ENCODE measurements at regions not wholly inside any gene's neighbourhood (a gene's known extent, or its start where the extent isn't known, plus 50 kb on each side); places are given as distances from the start of the nearest gene placed in this dataset.

DNA sequence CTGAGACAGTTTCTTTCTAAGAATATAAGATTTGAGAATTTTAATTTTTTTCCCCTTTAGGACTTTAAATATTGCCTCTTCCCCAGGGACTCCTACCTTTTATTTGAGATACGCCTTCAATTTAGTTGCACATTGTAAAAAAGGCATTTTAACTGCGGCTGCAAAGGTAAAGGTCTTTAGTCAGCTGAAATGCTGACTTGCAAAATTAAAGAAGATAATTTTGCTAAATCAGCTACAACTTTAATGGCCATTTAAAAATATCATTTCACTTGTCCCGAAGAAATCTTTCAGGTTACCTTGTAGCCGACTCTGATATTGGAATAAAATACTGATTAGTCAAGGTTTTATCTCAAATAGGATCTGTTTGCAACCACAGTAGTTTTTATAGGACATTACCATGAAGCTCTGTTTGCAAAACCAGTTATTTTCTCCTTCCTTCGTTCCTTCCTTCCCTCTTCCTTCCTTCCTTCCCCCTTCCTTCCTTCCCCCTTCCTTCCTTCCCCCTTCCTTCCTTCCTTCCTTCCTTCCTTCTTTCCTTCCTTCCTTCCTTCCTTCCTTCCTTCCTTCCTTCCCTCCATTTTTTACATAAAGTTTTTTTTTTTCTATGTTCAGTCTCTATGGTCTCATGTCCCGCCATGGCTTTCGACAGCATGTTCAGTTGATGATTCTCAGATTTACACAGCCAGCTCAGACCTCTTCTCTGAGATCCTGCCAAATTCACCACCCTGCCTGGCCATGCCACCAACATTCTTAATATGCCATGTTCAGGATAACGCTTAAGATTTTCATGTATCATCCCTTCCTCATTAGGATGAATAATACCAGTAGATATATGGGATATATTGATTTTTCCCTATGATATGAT lies 405.4 kb upstream of the PRKX start:
- H3K27me3 ChIP-seq: no peaks in the 10 kb centered on the region
- no peak overlapping the region for H3K4me3 ChIP-seq
- H3K27ac ChIP-seq (replicated peaks in 1 of 4): no peak overlapping the region
- no peaks in the 10 kb centered on the region for H3K36me3 ChIP-seq
- no peaks in the 10 kb centered on the region for H3K4me1 ChIP-seq
- 91% methylated on average over 8 of the region's 8 CpGs for WGBS
- TF ChIP-seq, protein P1, sequence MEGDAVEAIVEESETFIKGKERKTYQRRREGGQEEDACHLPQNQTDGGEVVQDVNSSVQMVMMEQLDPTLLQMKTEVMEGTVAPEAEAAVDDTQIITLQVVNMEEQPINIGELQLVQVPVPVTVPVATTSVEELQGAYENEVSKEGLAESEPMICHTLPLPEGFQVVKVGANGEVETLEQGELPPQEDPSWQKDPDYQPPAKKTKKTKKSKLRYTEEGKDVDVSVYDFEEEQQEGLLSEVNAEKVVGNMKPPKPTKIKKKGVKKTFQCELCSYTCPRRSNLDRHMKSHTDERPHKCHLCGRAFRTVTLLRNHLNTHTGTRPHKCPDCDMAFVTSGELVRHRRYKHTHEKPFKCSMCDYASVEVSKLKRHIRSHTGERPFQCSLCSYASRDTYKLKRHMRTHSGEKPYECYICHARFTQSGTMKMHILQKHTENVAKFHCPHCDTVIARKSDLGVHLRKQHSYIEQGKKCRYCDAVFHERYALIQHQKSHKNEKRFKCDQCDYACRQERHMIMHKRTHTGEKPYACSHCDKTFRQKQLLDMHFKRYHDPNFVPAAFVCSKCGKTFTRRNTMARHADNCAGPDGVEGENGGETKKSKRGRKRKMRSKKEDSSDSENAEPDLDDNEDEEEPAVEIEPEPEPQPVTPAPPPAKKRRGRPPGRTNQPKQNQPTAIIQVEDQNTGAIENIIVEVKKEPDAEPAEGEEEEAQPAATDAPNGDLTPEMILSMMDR (IDR thresholded peaks at IDR 0.05): no peak
- no peak for TF ChIP-seq EP300 (IDR thresholded peaks at IDR 0.05)
- no peaks in the 10 kb centered on the region for H3K9me3 ChIP-seq
- no peak for DNase-seq (ENCODE audit: extremely low spot score)
- intact Hi-C loops (cut with DNase I): no loop called here

DNA sequence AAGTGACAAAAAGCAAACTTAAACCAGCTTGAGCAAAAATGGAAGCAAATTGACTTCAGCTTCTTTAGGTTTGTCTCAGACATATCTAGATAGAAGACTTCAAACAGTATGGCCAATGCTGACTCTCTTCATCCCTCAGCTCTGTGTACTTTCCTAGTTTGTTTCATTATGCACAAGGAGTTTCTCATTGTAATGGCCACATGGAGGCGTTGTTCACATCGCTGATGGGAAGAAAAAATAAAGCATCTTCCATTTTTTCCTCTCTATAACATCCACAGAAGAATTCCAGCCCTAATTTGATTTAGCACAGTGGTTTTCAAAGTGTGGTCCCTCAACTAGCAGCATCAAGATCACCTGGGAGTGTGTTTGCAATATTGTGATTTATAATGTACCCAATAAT lies 397.5 kb upstream of the PRKX start:
- no peak overlapping the region for H3K4me3 ChIP-seq
- intact Hi-C loops (cut with DNase I): no loop called here
- no peaks in the 10 kb centered on the region for H3K9me3 ChIP-seq
- H3K36me3 ChIP-seq: no peaks in the 10 kb centered on the region
- 73% methylated on average over 2 of the region's 2 CpGs for WGBS
- no peaks in the 10 kb centered on the region for H3K4me1 ChIP-seq
- no peak overlapping the region for H3K27ac ChIP-seq (replicated peaks in 1 of 4)
- TF ChIP-seq POLR2AphosphoS5 (IDR thresholded peaks at IDR 0.05): no peak
- TF ChIP-seq, protein P1 (IDR thresholded peaks at IDR 0.05): no peak
- no peak for TF ChIP-seq POLR2A (IDR thresholded peaks at IDR 0.05; ENCODE audit: low read depth)
- no peak for TF ChIP-seq EP300 (IDR thresholded peaks at IDR 0.05)
- no peaks in the 10 kb centered on the region for H3K27me3 ChIP-seq
- DNase-seq (ENCODE audit: extremely low spot score): no peak

DNA sequence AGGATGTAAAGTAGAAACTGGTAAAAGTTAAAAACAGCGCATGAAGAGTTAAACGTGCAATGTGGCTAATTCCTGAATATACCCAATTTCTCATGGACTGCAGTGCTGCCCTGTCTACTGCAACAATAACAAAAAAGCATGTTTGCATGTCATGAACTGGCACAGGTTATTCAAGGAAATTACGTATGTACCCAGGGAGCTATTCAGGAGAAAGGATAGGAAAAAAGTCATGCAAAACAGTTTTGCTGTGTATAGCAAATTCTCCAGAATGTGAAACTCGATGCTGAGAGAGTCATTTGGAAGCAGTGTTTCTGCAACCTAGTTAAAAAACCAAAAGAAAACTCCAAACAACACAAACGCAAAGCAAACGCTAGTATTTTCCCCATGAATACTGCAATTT lies 381.5 kb upstream of the PRKX start:
- Histone ChIP-seq H3K36me3 (no peaks in the 10 kb centered on the region), H3K27me3 (no peaks in the 10 kb centered on the region), H3K4me3 (no peak overlapping the region), H3K9me3 (no peaks in the 10 kb centered on the region), H3K27ac (replicated peaks in 1 of 4) (no peak overlapping the region), H3K4me1 (no peaks in the 10 kb centered on the region)
- 66% methylated on average over 6 of the region's 6 CpGs for WGBS
- intact Hi-C loops (cut with DNase I): no loop called here
- TF ChIP-seq POLR2AphosphoS5 (IDR thresholded peaks at IDR 0.05) (no peak), POLR2A (IDR thresholded peaks at IDR 0.05; ENCODE audit: low read depth) (no peak), EP300 (IDR thresholded peaks at IDR 0.05) (no peak)
- TF ChIP-seq, protein P1 (IDR thresholded peaks at IDR 0.05): no peak
- DNase-seq (ENCODE audit: extremely low spot score): no peak

DNA sequence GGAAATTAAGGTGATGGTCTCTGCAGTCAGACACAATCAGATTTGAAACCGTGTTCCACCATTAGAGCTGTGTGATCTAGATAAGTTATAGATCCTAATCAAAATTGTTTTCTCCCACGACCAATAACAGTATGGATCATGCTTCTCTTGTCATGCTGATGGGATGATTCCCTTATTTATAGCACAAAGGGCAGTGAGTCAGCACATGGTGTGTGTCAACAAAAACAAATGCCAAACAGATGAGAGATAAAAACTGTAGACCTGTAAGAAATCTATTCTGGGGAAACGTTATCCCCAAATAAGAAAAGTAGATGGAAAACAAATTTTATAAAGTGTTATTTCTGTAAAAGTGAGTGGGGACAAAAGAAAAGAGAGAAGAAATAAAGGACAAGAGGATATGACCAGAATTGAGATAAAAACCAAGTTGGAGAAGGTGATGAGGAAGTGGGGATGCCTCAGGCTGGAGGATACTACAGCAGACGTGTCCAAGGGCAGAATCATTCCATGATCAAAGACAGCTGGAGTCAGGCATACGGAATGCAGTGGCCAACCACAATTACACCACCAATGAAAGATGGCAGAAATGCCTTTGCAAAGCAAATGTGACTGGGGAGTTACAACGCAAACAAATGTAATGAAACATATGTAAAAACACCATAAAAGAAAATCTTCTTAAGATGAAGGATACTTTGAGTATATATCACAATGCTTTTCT lies 377.8 kb upstream of the PRKX start:
- Histone ChIP-seq H3K36me3 (no peaks in the 10 kb centered on the region), H3K9me3 (no peaks in the 10 kb centered on the region), H3K27me3 (no peaks in the 10 kb centered on the region), H3K27ac (replicated peaks in 1 of 4) (no peak overlapping the region), H3K4me1 (no peaks in the 10 kb centered on the region), H3K4me3 (no peak overlapping the region)
- 57% methylated on average over 6 of the region's 6 CpGs for WGBS
- intact Hi-C loops (cut with DNase I): no loop called here
- DNase-seq (ENCODE audit: extremely low spot score): no peak
- TF ChIP-seq, protein P1 (IDR thresholded peaks at IDR 0.05): no peak
- no peak for TF ChIP-seq POLR2AphosphoS5 (IDR thresholded peaks at IDR 0.05)
- TF ChIP-seq EP300 (IDR thresholded peaks at IDR 0.05): no peak
- TF ChIP-seq POLR2A (IDR thresholded peaks at IDR 0.05; ENCODE audit: low read depth): no peak
